ENCODE measurements at regions not wholly inside any gene's neighbourhood (a gene's known extent, or its start where the extent isn't known, plus 50 kb on each side); places are given as distances from the start of the nearest gene placed in this dataset.

DNA sequence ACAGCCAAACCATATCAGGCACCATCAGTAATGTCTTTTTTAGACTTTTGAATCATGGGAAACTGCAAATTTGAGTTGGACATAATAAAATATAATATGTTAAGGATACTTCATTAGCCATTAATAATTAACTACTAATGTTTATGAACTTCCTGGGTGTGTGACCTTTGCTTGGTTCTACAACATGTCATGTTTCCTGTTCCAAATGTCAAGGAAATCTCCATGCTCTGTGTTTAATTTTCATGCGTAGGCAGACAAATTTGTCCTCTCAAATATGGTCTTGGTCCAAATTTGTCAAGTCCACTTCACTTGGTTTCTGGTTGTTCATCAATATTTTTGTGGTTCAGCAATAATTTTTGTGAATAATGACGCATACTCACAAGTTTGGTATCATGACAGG, 410.5 kb downstream of the BMP2 start:
- Mint-ChIP-seq H3K36me3 (ENCODE audit: low read depth) (no peaks in the 10 kb centered on the region), H3K27me3 (no peaks in the 10 kb centered on the region), H3K27ac (no peak overlapping the region), H3K4me3 (no peak overlapping the region), H3K4me1 (no peaks in the 10 kb centered on the region), H3K9me3 (ENCODE audit: low read depth) (peaks cover 12% of the 10 kb centered on the region)
- ATAC-seq (no peak), DNase-seq (no peak)
- ChIA-PET POLR2A (no interaction called here), CTCF (no interaction called here)
- intact Hi-C loops (cut with DNase I, micrococcal nuclease) = no loop called here

DNA sequence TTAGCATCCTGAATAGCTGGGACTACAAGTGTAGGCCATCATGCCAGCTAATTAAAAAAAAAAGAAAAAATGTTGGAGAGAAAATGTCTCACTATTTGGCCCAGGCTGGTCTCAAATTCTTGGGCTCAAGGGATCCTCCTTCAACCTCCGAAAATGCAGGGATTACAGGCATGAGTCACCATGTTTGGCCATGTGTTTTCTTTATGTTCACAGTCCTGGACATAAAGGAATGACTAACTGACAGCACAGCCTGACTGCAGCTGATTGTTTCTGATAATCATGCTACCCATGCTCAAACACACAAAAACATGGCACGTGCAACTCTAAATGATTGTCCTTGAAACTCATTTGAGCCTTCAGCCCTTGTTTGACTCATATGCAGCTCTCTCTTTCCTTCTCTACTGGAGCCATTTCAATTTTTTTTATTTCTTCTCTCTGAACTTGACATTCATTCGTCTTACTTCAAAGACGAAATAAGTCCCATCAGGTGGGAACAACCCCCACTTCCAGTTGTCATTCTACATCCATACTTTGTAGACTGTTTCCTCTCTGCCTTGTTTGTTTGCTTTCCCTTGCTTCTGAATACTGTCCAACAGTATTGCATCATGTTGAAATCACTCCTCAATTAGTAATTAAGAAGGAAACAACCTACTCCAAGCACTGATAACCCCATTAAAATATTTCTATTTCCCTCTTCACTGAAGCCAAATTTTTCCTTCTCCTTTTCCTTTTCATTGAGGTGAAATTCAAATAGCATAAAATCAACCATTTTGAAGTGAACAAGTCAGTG, 413.0 kb downstream of the BMP2 start:
- Mint-ChIP-seq H3K4me1 (no peaks in the 10 kb centered on the region), H3K27me3 (no peaks in the 10 kb centered on the region), H3K4me3 (no peak overlapping the region), H3K9me3 (ENCODE audit: low read depth) (peaks cover 13% of the 10 kb centered on the region), H3K36me3 (ENCODE audit: low read depth) (no peaks in the 10 kb centered on the region), H3K27ac (no peak overlapping the region)
- ChIA-PET CTCF (no interaction called here), POLR2A (no interaction called here)
- ATAC-seq = no peak
- no peak for DNase-seq
- intact Hi-C loops (cut with DNase I, micrococcal nuclease) = no loop called here

DNA sequence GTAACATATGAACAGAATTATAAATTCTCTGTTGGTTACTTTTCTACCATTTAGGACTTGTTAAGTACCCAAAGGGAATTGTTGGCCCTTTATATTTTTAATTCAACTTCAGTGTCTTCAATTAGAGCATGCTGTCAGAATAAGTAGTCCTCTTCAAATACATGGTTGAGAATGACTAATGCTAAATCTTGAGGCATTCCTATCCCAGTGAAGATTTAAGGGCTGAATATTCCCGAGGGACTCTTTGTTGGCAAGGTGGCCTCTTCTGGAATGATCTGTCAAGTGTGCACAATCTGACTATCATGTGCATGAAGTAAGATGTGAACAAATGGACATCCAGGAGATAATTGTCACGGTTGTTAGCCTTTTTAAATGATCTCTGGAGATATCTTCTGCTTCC, 421.7 kb downstream of the BMP2 start:
- H3K27me3 Mint-ChIP-seq = no peaks in the 10 kb centered on the region
- DNase-seq (no peak), ATAC-seq (no peak)
- H3K27ac Mint-ChIP-seq = no peak overlapping the region
- ChIA-PET POLR2A (no interaction called here), CTCF (no interaction called here)
- H3K9me3 Mint-ChIP-seq (ENCODE audit: low read depth) = peaks cover 5% of the 10 kb centered on the region
- intact Hi-C loops (cut with DNase I, micrococcal nuclease) = no loop called here
- H3K36me3 Mint-ChIP-seq (ENCODE audit: low read depth) = no peaks in the 10 kb centered on the region
- H3K4me1 Mint-ChIP-seq = no peaks in the 10 kb centered on the region
- H3K4me3 Mint-ChIP-seq = no peak overlapping the region

DNA sequence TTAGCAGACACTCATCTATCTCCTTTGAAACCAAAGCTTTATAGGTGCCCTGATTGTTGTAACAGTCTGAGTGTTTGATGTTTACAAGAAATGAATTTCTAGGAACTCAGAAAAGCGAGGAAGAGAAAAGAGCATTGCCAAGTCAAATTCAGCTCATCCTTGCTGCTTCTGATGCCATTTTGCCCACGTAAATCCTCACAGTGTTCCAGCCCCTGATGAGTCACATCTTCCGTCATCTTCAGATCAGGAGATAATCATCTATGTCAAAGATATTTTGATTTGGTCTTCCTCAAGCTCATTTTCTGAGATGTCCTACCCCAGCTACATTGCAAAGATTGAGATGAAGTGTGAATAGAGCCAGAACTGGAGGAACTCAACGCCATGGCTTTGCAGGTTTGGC, 426.2 kb downstream of the BMP2 start:
- H3K4me1 Mint-ChIP-seq = no peaks in the 10 kb centered on the region
- H3K9me3 Mint-ChIP-seq (ENCODE audit: low read depth) = no peaks in the 10 kb centered on the region
- ChIA-PET POLR2A (no interaction called here), CTCF (no interaction called here)
- no peak for ATAC-seq
- H3K36me3 Mint-ChIP-seq (ENCODE audit: low read depth) = no peaks in the 10 kb centered on the region
- H3K27me3 Mint-ChIP-seq = no peaks in the 10 kb centered on the region
- intact Hi-C loops (cut with DNase I, micrococcal nuclease) = no loop called here
- DNase-seq = no peak
- H3K4me3 Mint-ChIP-seq = no peak overlapping the region
- H3K27ac Mint-ChIP-seq = no peak overlapping the region

DNA sequence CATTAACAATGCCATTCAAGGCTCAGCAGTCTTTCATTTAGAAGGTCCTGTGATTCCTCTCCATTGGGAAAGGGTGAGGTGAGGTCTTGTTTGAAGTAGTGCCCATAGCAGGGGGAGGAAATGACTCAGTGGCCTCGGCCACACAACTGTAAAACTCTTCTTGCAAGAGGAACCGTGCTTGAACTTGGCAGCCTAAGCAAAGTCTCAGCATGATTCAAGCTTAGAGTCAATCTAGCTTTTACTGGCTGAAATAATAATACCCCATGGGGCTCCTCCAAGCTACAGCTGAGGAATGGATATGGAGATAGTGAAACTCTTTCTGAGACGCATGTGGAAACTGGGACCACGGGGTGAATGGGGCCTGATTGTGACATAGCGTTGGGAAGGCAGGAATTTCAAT, 428.2 kb downstream of the BMP2 start:
- H3K36me3 Mint-ChIP-seq (ENCODE audit: low read depth) = no peaks in the 10 kb centered on the region
- no peak overlapping the region for H3K27ac Mint-ChIP-seq
- ATAC-seq (no peak), DNase-seq (no peak)
- H3K27me3 Mint-ChIP-seq = no peaks in the 10 kb centered on the region
- no peaks in the 10 kb centered on the region for H3K9me3 Mint-ChIP-seq (ENCODE audit: low read depth)
- ChIA-PET POLR2A (no interaction called here), CTCF (interaction anchor here (0.6 kb wide), 1 partner anchor 292 kb away, joined by 3 read pairs; no protein-coding TSS in a partner anchor)
- intact Hi-C loops (cut with DNase I, micrococcal nuclease) = no loop called here
- H3K4me3 Mint-ChIP-seq = no peak overlapping the region
- no peaks in the 10 kb centered on the region for H3K4me1 Mint-ChIP-seq

DNA sequence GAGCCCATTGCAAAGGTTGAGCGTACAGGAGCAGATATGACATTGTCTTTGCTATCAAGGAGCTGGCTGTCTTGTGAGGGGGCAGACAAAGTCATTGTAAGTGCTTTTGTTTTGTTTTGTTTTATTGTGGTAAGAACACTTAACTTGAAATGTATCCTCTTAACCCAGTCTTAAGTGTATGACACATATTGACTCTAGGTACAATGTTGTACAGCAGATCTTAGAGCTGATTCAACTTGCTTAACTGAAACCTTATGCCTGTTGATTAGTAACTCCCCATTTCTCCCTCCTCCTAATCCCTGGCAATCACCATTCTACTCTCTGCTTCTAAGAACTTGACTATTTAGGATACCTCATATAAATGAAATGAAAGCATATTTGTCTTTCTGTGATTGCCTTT, 429.0 kb downstream of the BMP2 start:
- DNase-seq (no peak), ATAC-seq (no peak)
- CTCF ChIA-PET = no interaction called here
- Mint-ChIP-seq H3K36me3 (ENCODE audit: low read depth) (no peaks in the 10 kb centered on the region), H3K4me3 (no peak overlapping the region), H3K4me1 (no peaks in the 10 kb centered on the region), H3K9me3 (ENCODE audit: low read depth) (peaks cover 6% of the 10 kb centered on the region), H3K27ac (no peak overlapping the region), H3K27me3 (no peaks in the 10 kb centered on the region)
- POLR2A ChIA-PET = no interaction called here
- intact Hi-C loops (cut with DNase I, micrococcal nuclease) = no loop called here

DNA sequence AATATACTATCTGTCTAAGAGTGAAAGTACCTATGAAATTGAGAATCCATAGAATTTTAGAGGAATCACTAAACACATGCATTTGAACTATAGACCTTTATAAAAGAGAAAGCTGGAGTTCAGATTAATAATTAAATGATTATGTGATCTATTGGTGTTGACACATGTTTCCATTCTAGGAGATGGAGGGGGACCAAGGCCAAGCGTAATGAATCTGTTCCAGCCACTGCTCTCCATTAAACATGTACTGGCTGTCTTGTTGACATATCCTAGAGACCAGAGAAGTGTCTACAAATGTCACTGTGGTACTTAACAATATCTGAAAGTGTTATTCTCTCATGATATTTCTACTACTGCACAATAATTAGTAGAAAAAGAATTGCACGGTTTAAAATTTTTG, 432.4 kb downstream of the BMP2 start:
- ATAC-seq (no peak), DNase-seq (no peak)
- peaks cover 7% of the 10 kb centered on the region for H3K9me3 Mint-ChIP-seq (ENCODE audit: low read depth)
- ChIA-PET CTCF (no interaction called here), POLR2A (no interaction called here)
- intact Hi-C loops (cut with DNase I, micrococcal nuclease) = no loop called here
- no peaks in the 10 kb centered on the region for H3K27me3 Mint-ChIP-seq
- H3K36me3 Mint-ChIP-seq (ENCODE audit: low read depth) = no peaks in the 10 kb centered on the region
- H3K4me1 Mint-ChIP-seq = no peaks in the 10 kb centered on the region
- H3K4me3 Mint-ChIP-seq = no peak overlapping the region
- H3K27ac Mint-ChIP-seq = no peak overlapping the region

DNA sequence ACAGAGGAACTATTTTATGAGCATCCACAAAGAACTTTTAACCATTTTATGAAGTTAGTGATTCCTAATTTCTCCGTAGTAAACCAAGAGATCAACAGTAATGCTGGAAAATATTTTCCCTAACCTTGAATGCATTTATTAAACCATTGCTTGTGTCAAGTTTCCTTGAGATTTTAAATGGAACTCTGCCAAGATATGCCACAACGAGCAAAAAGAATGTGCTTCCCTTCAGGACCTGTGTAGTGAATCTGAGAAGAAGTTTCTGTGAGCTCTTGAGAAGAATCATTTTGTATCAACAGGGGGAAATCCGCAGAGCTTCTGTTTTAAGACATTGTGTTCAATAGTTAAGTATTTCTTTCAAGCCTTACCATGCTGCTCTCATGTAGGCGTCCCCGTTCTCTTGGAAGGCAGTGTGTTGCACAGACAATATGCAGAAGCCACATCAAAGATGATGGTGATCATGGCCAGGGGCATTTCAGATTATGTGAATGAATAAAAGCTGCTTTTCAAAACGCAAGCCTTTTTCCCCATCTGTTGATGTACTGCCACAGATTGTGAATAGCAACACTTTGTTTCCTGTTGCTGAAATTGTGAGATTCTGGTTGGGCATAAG, 439.8 kb downstream of the BMP2 start:
- ATAC-seq = no peak
- H3K27ac Mint-ChIP-seq = no peak overlapping the region
- ChIA-PET CTCF (no interaction called here), POLR2A (no interaction called here)
- no peaks in the 10 kb centered on the region for H3K4me1 Mint-ChIP-seq
- no peak overlapping the region for H3K4me3 Mint-ChIP-seq
- H3K36me3 Mint-ChIP-seq (ENCODE audit: low read depth) = no peaks in the 10 kb centered on the region
- intact Hi-C loops (cut with DNase I, micrococcal nuclease) = no loop called here
- H3K27me3 Mint-ChIP-seq = no peaks in the 10 kb centered on the region
- DNase-seq = no peak
- peaks cover 2% of the 10 kb centered on the region for H3K9me3 Mint-ChIP-seq (ENCODE audit: low read depth)

DNA sequence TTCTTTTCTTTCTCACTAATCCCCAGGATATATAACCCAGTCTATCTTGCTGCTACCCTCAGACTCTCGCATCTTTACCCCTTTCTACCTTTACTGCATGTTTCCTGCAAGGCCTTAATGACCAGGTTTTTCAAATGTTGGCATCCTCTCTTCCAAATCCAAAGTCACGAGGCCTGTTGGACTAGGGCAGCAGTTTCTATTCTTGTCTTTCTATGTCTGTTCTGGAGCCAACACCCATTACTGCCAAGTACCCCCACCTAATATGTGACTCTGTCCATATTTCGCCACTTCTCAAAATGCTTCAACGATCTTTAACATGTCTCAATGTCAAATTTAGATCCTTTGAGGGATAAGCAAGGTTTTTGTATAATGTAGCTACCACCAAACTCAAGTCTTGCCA, 443.4 kb downstream of the BMP2 start:
- Mint-ChIP-seq H3K4me1 (no peaks in the 10 kb centered on the region), H3K4me3 (no peak overlapping the region), H3K27me3 (no peaks in the 10 kb centered on the region), H3K36me3 (ENCODE audit: low read depth) (no peaks in the 10 kb centered on the region), H3K9me3 (ENCODE audit: low read depth) (peaks cover 2% of the 10 kb centered on the region), H3K27ac (no peak overlapping the region)
- ChIA-PET CTCF (no interaction called here), POLR2A (no interaction called here)
- no peak for DNase-seq
- intact Hi-C loops (cut with DNase I, micrococcal nuclease) = no loop called here
- no peak for ATAC-seq

DNA sequence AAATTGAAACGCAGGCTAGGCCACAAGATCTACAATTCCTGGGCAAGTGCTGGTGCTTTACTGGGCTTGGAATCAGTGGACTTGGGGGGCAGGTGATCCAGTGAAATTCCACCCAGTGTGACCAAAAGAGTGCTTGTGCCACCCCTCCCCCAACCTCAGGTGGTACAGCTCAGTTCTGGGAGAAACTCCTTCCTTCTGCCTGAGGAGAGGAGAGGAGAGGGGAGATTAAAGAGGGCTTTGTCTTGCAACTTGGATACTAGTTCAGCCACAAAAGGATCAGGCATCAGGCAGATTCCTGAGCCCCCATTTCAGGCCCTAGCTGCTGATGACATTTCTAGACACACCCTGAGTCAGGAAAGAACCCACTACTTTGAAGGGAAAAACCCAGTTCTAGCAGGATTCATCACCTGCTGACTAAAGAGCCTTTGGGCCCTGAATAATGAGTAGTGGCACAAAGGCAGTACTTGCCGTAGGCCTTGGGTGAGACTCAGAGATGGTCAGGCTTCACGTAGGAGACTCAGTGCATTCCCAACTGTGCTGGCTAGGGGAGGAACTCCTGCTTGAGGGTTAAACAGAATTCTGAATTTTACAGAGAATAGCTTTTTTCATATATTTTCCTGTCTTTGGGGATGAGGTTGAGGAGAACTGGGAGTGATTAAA, 446.7 kb downstream of the BMP2 start:
- Mint-ChIP-seq H3K36me3 (ENCODE audit: low read depth) (no peaks in the 10 kb centered on the region), H3K4me3 (no peak overlapping the region), H3K27ac (no peak overlapping the region), H3K27me3 (no peaks in the 10 kb centered on the region), H3K4me1 (no peaks in the 10 kb centered on the region), H3K9me3 (ENCODE audit: low read depth) (peaks cover 4% of the 10 kb centered on the region)
- DNase-seq (no peak), ATAC-seq (no peak)
- ChIA-PET CTCF (no interaction called here), POLR2A (no interaction called here)
- intact Hi-C loops (cut with DNase I, micrococcal nuclease) = no loop called here

DNA sequence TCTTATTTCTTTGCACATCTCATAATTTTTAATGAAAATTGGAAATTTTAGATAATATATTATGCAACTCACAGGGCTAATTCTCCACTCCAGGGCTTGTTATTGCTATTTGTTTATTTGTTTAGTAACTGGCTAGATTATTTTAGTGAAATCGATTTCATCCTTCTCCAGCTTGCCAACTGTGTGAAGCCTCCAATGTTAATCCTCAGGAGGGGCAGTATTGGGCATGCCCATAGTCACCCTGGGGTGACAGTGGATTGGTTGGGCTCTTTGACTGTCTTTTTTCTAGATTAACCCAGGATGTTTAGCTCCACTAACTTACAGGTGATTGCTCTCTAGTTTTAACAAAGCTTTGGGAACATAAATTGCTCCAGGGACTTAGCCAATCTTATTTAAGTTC, 450.1 kb downstream of the BMP2 start:
- no peaks in the 10 kb centered on the region for H3K27me3 Mint-ChIP-seq
- H3K4me3 Mint-ChIP-seq = no peak overlapping the region
- ATAC-seq (no peak), DNase-seq (no peak)
- H3K36me3 Mint-ChIP-seq (ENCODE audit: low read depth) = no peaks in the 10 kb centered on the region
- POLR2A ChIA-PET = no interaction called here
- no peak overlapping the region for H3K27ac Mint-ChIP-seq
- H3K9me3 Mint-ChIP-seq (ENCODE audit: low read depth) = peaks cover 8% of the 10 kb centered on the region
- CTCF ChIA-PET = no interaction called here
- intact Hi-C loops (cut with DNase I, micrococcal nuclease) = no loop called here
- no peaks in the 10 kb centered on the region for H3K4me1 Mint-ChIP-seq

DNA sequence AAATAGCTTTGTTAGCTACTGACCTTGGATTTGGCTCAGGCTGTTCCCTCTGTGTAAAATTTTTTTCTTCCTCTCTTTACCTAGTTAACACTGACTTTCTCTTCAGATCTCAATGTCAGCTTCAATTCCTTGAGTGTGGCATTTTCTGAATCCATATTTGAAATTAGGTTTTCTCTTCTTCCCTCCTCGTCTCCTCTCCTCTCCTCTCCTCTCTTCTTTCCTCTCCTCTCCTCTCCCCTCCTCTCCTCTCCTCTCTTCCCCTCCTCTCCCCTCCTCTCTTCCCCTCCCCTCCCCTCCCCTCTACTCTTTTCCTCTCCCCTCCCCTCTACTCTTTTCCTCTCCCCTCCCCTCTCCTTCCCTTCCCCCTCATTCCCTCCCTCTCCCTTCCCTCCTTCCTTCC, 453.3 kb downstream of the BMP2 start:
- no peak overlapping the region for H3K27ac Mint-ChIP-seq
- DNase-seq = no peak
- no peaks in the 10 kb centered on the region for H3K4me1 Mint-ChIP-seq
- POLR2A ChIA-PET = interaction anchor here (0.6 kb wide), 1 partner anchor 332 kb away, joined by 3 read pairs; no protein-coding TSS in a partner anchor
- CTCF ChIA-PET = no interaction called here
- no peaks in the 10 kb centered on the region for H3K27me3 Mint-ChIP-seq
- peaks cover 8% of the 10 kb centered on the region for H3K9me3 Mint-ChIP-seq (ENCODE audit: low read depth)
- no peaks in the 10 kb centered on the region for H3K36me3 Mint-ChIP-seq (ENCODE audit: low read depth)
- no peak overlapping the region for H3K4me3 Mint-ChIP-seq
- ATAC-seq = no peak
- intact Hi-C loops (cut with DNase I, micrococcal nuclease) = no loop called here
